Keratinocyte (primary cell): ENCODE measurements at regions not wholly inside any gene's neighbourhood (a gene's known extent, or its start where the extent isn't known, plus 50 kb on each side); places are given as distances from the start of the nearest gene placed in this dataset.

Experiments
- DNase-seq: peaks from one replicate; pipeline ENCODE4 v3.0.0-alpha.2; 2011; ENCODE audit warnings: low read depth, missing footprints, low spot score
- FAIRE-seq: peaks from 2 replicates; lab custom pipeline; 2011; peaks lifted over from hg19 to GRCh38; lab: Jason Lieb, UNC
- H2AFZ ChIP-seq: 2 replicates; pipeline ENCODE4 v1.6.0; 2012; ENCODE audit warnings: low read length, control low read depth, inconsistent platforms; ENCODE audit not compliant: control insufficient read depth
- H3K27ac ChIP-seq: 2 replicates; pipeline ENCODE4 v1.5.1; 2011; ENCODE audit warnings: low read length; ENCODE audit not compliant: control insufficient read depth, insufficient read depth
- H3K27me3 ChIP-seq: 3 replicates; pipeline ENCODE4 v1.6.0; 2011; ENCODE audit warnings: low read length; ENCODE audit not compliant: control insufficient read depth, insufficient read depth; ENCODE audit errors: extremely low read depth
- H3K36me3 ChIP-seq, 2 experiments: 2 replicates in 1 of 2; 3 replicates in 1 of 2; pipeline ENCODE4 v1.5.1; 2011; ENCODE audit warnings: low read length in 2 of 2, mild to moderate bottlenecking in 1 of 2; ENCODE audit not compliant: control insufficient read depth in 2 of 2, insufficient read depth in 2 of 2; ENCODE audit errors: extremely low read depth in 1 of 2
- H3K4me1 ChIP-seq: 3 replicates; pipeline ENCODE4 v1.5.1; 2011; ENCODE audit warnings: low read length; ENCODE audit not compliant: control insufficient read depth, insufficient read depth; ENCODE audit errors: extremely low read depth
- H3K4me2 ChIP-seq: 3 replicates; pipeline ENCODE4 v1.6.0; 2011; ENCODE audit warnings: low read depth, low read length; ENCODE audit not compliant: control insufficient read depth, insufficient read depth; ENCODE audit errors: extremely low read depth
- H3K4me3 ChIP-seq, 3 experiments: fragments of 200-600 bp in 1 of 3; sonication (generic) in 1 of 3; 2 replicates in 2 of 3; 3 replicates in 1 of 3; pipeline ENCODE4 v1.5.1; 2011 to 2016; ENCODE audit warnings: low read length in 3 of 3, mild to moderate bottlenecking in 3 of 3, control low read depth in 2 of 3, inconsistent platforms in 1 of 3, low read depth in 1 of 3, mixed read lengths in 1 of 3, mixed run types in 1 of 3, moderate library complexity in 1 of 3; ENCODE audit not compliant: control insufficient read depth in 2 of 3, insufficient read depth in 2 of 3; ENCODE audit errors: extremely low read depth in 1 of 3
- H3K79me2 ChIP-seq: 2 replicates; pipeline ENCODE4 v1.6.0; 2012; ENCODE audit warnings: low read length; ENCODE audit not compliant: control insufficient read depth, insufficient read depth
- H3K9ac ChIP-seq: 3 replicates; pipeline ENCODE4 v1.6.0; 2011; ENCODE audit warnings: low read length; ENCODE audit not compliant: control insufficient read depth, insufficient read depth; ENCODE audit errors: extremely low read depth
- H3K9me1 ChIP-seq: 3 replicates; pipeline ENCODE4 v1.6.0; 2011; ENCODE audit warnings: low read length; ENCODE audit not compliant: control insufficient read depth, insufficient read depth; ENCODE audit errors: extremely low read depth
- H3K9me3 ChIP-seq: 2 replicates; pipeline ENCODE4 v1.5.1; 2012; ENCODE audit warnings: low read depth, low read length; ENCODE audit not compliant: control insufficient read depth
- H4K20me1 ChIP-seq: 3 replicates; pipeline ENCODE4 v1.6.0; 2011; ENCODE audit warnings: low read length; ENCODE audit not compliant: control insufficient read depth, insufficient read depth; ENCODE audit errors: extremely low read depth
- CTCF ChIP-seq, 3 experiments: IDR thresholded peaks in 1 of 3; conservative IDR thresholded peaks in 1 of 3; optimal IDR thresholded peaks in 1 of 3; 2 replicates in 2 of 3; 3 replicates in 1 of 3; pipeline versions ENCODE3 to v1.5.1; 2011; ENCODE audit warnings: low read length in 3 of 3, mild to moderate bottlenecking in 3 of 3, moderate library complexity in 2 of 3, control low read depth in 1 of 3, inconsistent platforms in 1 of 3; ENCODE audit not compliant: insufficient read depth in 2 of 3; ENCODE audit errors: extremely low read depth in 1 of 3
- EZH2 ChIP-seq: IDR thresholded peaks from one replicate; pipeline ENCODE4 v1.6.1; 2012; ENCODE audit warnings: inconsistent platforms, mild to moderate bottlenecking, low read length, moderate library complexity
- dilution Hi-C: fragments of 300-500 bp; cut with MboI; formaldehyde crosslinking; loops from one replicate; pipeline ENCODE4 v1.7.0; 2020; ENCODE audit warnings: low sequenced_read_pairs; ENCODE audit not compliant: extremely low pct_ligation_motif_present

- dilution Hi-C loops, result no loop called here
- no peaks in the 10 kb centered on the region for H3K9me3 ChIP-seq
Measured at GRCh38 chr4:20302336-20302735, 50.6 kb downstream of the SLIT2 start.

GRCh38 chr4:20305976-20306375 is 54.3 kb downstream of the SLIT2 start:
- Histone ChIP-seq H3K27me3 (no peaks in the 10 kb centered on the region), H2AFZ (no peak overlapping the region), H3K9ac (no peak overlapping the region), H3K4me1 (no peaks in the 10 kb centered on the region), H3K4me3 (no peak overlapping the region), H3K9me1 (no peaks in the 10 kb centered on the region), H3K79me2 (no peaks in the 10 kb centered on the region), H3K4me2 (no peak overlapping the region), H4K20me1 (no peaks in the 10 kb centered on the region), H3K36me3 (no peaks in the 10 kb centered on the region), H3K27ac (no peak overlapping the region), H3K9me3 (no peaks in the 10 kb centered on the region)
- TF ChIP-seq CTCF (optimal IDR thresholded peaks at IDR 0.05 in 1 of 3, IDR thresholded peaks at IDR 0.05 in 1 of 3, conservative IDR thresholded peaks at IDR 0.05 in 1 of 3; ENCODE audit: extremely low read depth in 1 of 3, insufficient read depth in 2 of 3, low read length in 3 of 3) (peak in 1 of 3 experiments; percentile 15), EZH2 (no peak)
- DNase-seq (no peak), FAIRE-seq (no peak)
- dilution Hi-C loops, result no loop called here

More at GRCh38 chr4:20302336-20302735, 50.6 kb downstream of the SLIT2 start:
- Histone ChIP-seq H3K4me1 (peaks cover 4% of the 10 kb centered on the region), H3K27ac (no peak overlapping the region), H3K9me1 (no peaks in the 10 kb centered on the region), H2AFZ (no peak overlapping the region), H4K20me1 (no peaks in the 10 kb centered on the region), H3K27me3 (no peaks in the 10 kb centered on the region), H3K79me2 (no peaks in the 10 kb centered on the region), H3K4me3 (no peak overlapping the region), H3K4me2 (no peak overlapping the region), H3K36me3 (no peaks in the 10 kb centered on the region), H3K9ac (no peak overlapping the region)
- FAIRE-seq (no peak), DNase-seq (no peak)
- no peak for TF ChIP-seq EZH2
- TF ChIP-seq CTCF (optimal IDR thresholded peaks at IDR 0.05 in 1 of 3, IDR thresholded peaks at IDR 0.05 in 1 of 3, conservative IDR thresholded peaks at IDR 0.05 in 1 of 3; ENCODE audit: extremely low read depth in 1 of 3, insufficient read depth in 2 of 3, low read length in 3 of 3), result no peak
